ENCODE measurements at regions not wholly inside any gene's neighbourhood (a gene's known extent, or its start where the extent isn't known, plus 50 kb on each side); places are given as distances from the start of the nearest gene placed in this dataset.
A peak's percentile ranks its signal among the peaks of the same experiment; 100 is the strongest.
"Not testable (repeated sequence)": the region's sequence is repeated elsewhere in the genome, so short reads cannot be mapped to it uniquely, and the experiment has no call there.

- no peaks in the 10 kb centered on the region for H3K79me2 ChIP-seq (ENCODE audit: insufficient read depth, low read length)
- H3K4me1 ChIP-seq (ENCODE audit: insufficient read depth, low read length, poor library complexity, severe bottlenecking), result peaks cover 6% of the 10 kb centered on the region
- no peaks in the 10 kb centered on the region for H3K36me3 ChIP-seq (ENCODE audit: insufficient read depth, low read length)
- no peak for TF ChIP-seq EZH2phosphoT487 (IDR thresholded peaks at IDR 0.05; ENCODE audit: borderline replicate concordance)
- TF ChIP-seq CTCF (conservative IDR thresholded peaks at IDR 0.05; ENCODE audit: low read length), result no peak
- H4K20me1 ChIP-seq (ENCODE audit: insufficient read depth, low read length, poor library complexity, severe bottlenecking), result no peaks in the 10 kb centered on the region
- H2AFZ ChIP-seq (ENCODE audit: low read length), result peak overlapping the region; percentile 93
- peak overlapping the region; percentile 73 for H3K4me2 ChIP-seq (ENCODE audit: low read depth, low read length, poor library complexity, severe bottlenecking)
- H3K4me3 ChIP-seq (ENCODE audit: low read length, poor library complexity, severe bottlenecking), result peak overlapping the region; percentile 59
- H3K27me3 ChIP-seq (ENCODE audit: insufficient read depth, low read length, poor library complexity, severe bottlenecking), result no peaks in the 10 kb centered on the region
- no peaks in the 10 kb centered on the region for H3F3A ChIP-seq (ENCODE audit: low read depth)
- no peak overlapping the region for H3K9ac ChIP-seq (ENCODE audit: low read depth, low read length, poor library complexity, severe bottlenecking)
- H3K9me3 ChIP-seq (ENCODE audit: insufficient read depth, low read depth, low read length), result no peaks in the 10 kb centered on the region
- no peaks in the 10 kb centered on the region for H3K9me2 ChIP-seq (replicated peaks; ENCODE audit: low read depth, low read length)
Measured at GRCh38 chr2:155546721-155547555, 785.6 kb downstream of the NR4A2 start.

- not testable (repeated sequence) for H3K9me2 ChIP-seq (replicated peaks; ENCODE audit: low read depth, low read length); H3K9ac ChIP-seq (ENCODE audit: low read depth, low read length, poor library complexity, severe bottlenecking); H2AFZ ChIP-seq (ENCODE audit: low read length); H3K27me3 ChIP-seq (ENCODE audit: insufficient read depth, low read length, poor library complexity, severe bottlenecking); H3K36me3 ChIP-seq (ENCODE audit: insufficient read depth, low read length); H3K4me1 ChIP-seq (ENCODE audit: insufficient read depth, low read length, poor library complexity, severe bottlenecking); H3K4me3 ChIP-seq (ENCODE audit: low read length, poor library complexity, severe bottlenecking); H3K4me2 ChIP-seq (ENCODE audit: low read depth, low read length, poor library complexity, severe bottlenecking); H3K79me2 ChIP-seq (ENCODE audit: insufficient read depth, low read length); H4K20me1 ChIP-seq (ENCODE audit: insufficient read depth, low read length, poor library complexity, severe bottlenecking); H3F3A ChIP-seq (ENCODE audit: low read depth); H3K9me3 ChIP-seq (ENCODE audit: insufficient read depth, low read depth, low read length)
Measured at GRCh38 chr2:155539028-155539427, 793.5 kb downstream of the NR4A2 start.

GRCh38 chr2:155528034-155528433 lies 804.5 kb downstream of the NR4A2 start:
- TF ChIP-seq EZH2phosphoT487 (IDR thresholded peaks at IDR 0.05; ENCODE audit: borderline replicate concordance) (no peak), CTCF (conservative IDR thresholded peaks at IDR 0.05; ENCODE audit: low read length) (no peak)
- no peak overlapping the region for H3K9ac ChIP-seq (ENCODE audit: low read depth, low read length, poor library complexity, severe bottlenecking)

GRCh38 chr2:155525199-155525598 lies 807.3 kb downstream of the NR4A2 start:
- Histone ChIP-seq H3K9me2 (replicated peaks; ENCODE audit: low read depth, low read length) (no peaks in the 10 kb centered on the region), H2AFZ (ENCODE audit: low read length) (no peak overlapping the region), H3K4me3 (ENCODE audit: low read length, poor library complexity, severe bottlenecking) (no peak overlapping the region), H3K27me3 (ENCODE audit: insufficient read depth, low read length, poor library complexity, severe bottlenecking) (no peaks in the 10 kb centered on the region), H3K9me3 (ENCODE audit: insufficient read depth, low read depth, low read length) (no peaks in the 10 kb centered on the region), H3K36me3 (ENCODE audit: insufficient read depth, low read length) (no peaks in the 10 kb centered on the region), H4K20me1 (ENCODE audit: insufficient read depth, low read length, poor library complexity, severe bottlenecking) (no peaks in the 10 kb centered on the region), H3K79me2 (ENCODE audit: insufficient read depth, low read length) (no peaks in the 10 kb centered on the region), H3F3A (ENCODE audit: low read depth) (no peaks in the 10 kb centered on the region), H3K4me2 (ENCODE audit: low read depth, low read length, poor library complexity, severe bottlenecking) (no peak overlapping the region), H3K4me1 (ENCODE audit: insufficient read depth, low read length, poor library complexity, severe bottlenecking) (no peaks in the 10 kb centered on the region), H3K9ac (ENCODE audit: low read depth, low read length, poor library complexity, severe bottlenecking) (no peak overlapping the region)
- TF ChIP-seq CTCF (conservative IDR thresholded peaks at IDR 0.05; ENCODE audit: low read length), result no peak
- no peak for TF ChIP-seq EZH2phosphoT487 (IDR thresholded peaks at IDR 0.05; ENCODE audit: borderline replicate concordance)

More at GRCh38 chr2:155528034-155528433, 804.5 kb downstream of the NR4A2 start:
- no peak overlapping the region for H3K4me3 ChIP-seq (ENCODE audit: low read length, poor library complexity, severe bottlenecking)
- no peaks in the 10 kb centered on the region for H3K9me3 ChIP-seq (ENCODE audit: insufficient read depth, low read depth, low read length)
- no peak overlapping the region for H2AFZ ChIP-seq (ENCODE audit: low read length)
- H3F3A ChIP-seq (ENCODE audit: low read depth), result no peaks in the 10 kb centered on the region
- H3K27me3 ChIP-seq (ENCODE audit: insufficient read depth, low read length, poor library complexity, severe bottlenecking), result no peaks in the 10 kb centered on the region
- no peaks in the 10 kb centered on the region for H3K9me2 ChIP-seq (replicated peaks; ENCODE audit: low read depth, low read length)
- H3K4me1 ChIP-seq (ENCODE audit: insufficient read depth, low read length, poor library complexity, severe bottlenecking), result no peaks in the 10 kb centered on the region
- no peaks in the 10 kb centered on the region for H3K79me2 ChIP-seq (ENCODE audit: insufficient read depth, low read length)
- H3K4me2 ChIP-seq (ENCODE audit: low read depth, low read length, poor library complexity, severe bottlenecking), result no peak overlapping the region
- no peaks in the 10 kb centered on the region for H3K36me3 ChIP-seq (ENCODE audit: insufficient read depth, low read length)
- H4K20me1 ChIP-seq (ENCODE audit: insufficient read depth, low read length, poor library complexity, severe bottlenecking), result no peaks in the 10 kb centered on the region
